Mucosa of stomach (tissue), 1 donor: ENCODE measurements at regions not wholly inside any gene's neighbourhood (a gene's known extent, or its start where the extent isn't known, plus 50 kb on each side); places are given as distances from the start of the nearest gene placed in this dataset.

Experiments used
- H3K27me3 ChIP-seq: one replicate; pipeline ENCODE4 v1.7.0; 2013; ENCODE audit warnings: mild to moderate bottlenecking, low read length; ENCODE audit not compliant: control insufficient read depth, insufficient read depth
- H3K36me3 ChIP-seq: one replicate; pipeline ENCODE4 v1.7.0; 2013; ENCODE audit warnings: low read length; ENCODE audit not compliant: control insufficient read depth, insufficient read depth
- H3K4me1 ChIP-seq: one replicate; pipeline ENCODE4 v1.7.0; 2013; ENCODE audit warnings: mild to moderate bottlenecking, low read length; ENCODE audit not compliant: control insufficient read depth, insufficient read depth
- H3K4me3 ChIP-seq: one replicate; pipeline ENCODE4 v1.7.0; 2013; ENCODE audit warnings: low read length
- H3K9ac ChIP-seq: one replicate; pipeline ENCODE4 v1.7.0; 2013; ENCODE audit warnings: mild to moderate bottlenecking, low read length, moderate library complexity
- H3K9me3 ChIP-seq: one replicate; pipeline ENCODE4 v1.7.0; 2013; ENCODE audit warnings: mild to moderate bottlenecking, low read length, moderate library complexity; ENCODE audit not compliant: control insufficient read depth
- donor health status: Pancreatic carcinoma.

- H3K9ac ChIP-seq = no peak overlapping the region
- no peaks in the 10 kb centered on the region for H3K27me3 ChIP-seq
- peaks cover 2% of the 10 kb centered on the region for H3K4me1 ChIP-seq
- no peaks in the 10 kb centered on the region for H3K9me3 ChIP-seq
- no peaks in the 10 kb centered on the region for H3K36me3 ChIP-seq
- H3K4me3 ChIP-seq = no peak overlapping the region
Measured at GRCh38 chr7:131066635-131067034, 261.0 kb upstream of the MKLN1 start.

- Histone ChIP-seq H3K9ac (no peak overlapping the region), H3K4me1 (no peaks in the 10 kb centered on the region), H3K36me3 (no peaks in the 10 kb centered on the region), H3K27me3 (no peaks in the 10 kb centered on the region), H3K4me3 (no peak overlapping the region), H3K9me3 (no peaks in the 10 kb centered on the region)
Measured at GRCh38 chr7:131067220-131067619, 260.5 kb upstream of the MKLN1 start.

- no peaks in the 10 kb centered on the region for H3K4me1 ChIP-seq
- no peak overlapping the region for H3K9ac ChIP-seq
- H3K36me3 ChIP-seq = no peaks in the 10 kb centered on the region
- no peaks in the 10 kb centered on the region for H3K9me3 ChIP-seq
- no peak overlapping the region for H3K4me3 ChIP-seq
- no peaks in the 10 kb centered on the region for H3K27me3 ChIP-seq
Measured at GRCh38 chr7:131068604-131069021, 259.1 kb upstream of the MKLN1 start.

DNA sequence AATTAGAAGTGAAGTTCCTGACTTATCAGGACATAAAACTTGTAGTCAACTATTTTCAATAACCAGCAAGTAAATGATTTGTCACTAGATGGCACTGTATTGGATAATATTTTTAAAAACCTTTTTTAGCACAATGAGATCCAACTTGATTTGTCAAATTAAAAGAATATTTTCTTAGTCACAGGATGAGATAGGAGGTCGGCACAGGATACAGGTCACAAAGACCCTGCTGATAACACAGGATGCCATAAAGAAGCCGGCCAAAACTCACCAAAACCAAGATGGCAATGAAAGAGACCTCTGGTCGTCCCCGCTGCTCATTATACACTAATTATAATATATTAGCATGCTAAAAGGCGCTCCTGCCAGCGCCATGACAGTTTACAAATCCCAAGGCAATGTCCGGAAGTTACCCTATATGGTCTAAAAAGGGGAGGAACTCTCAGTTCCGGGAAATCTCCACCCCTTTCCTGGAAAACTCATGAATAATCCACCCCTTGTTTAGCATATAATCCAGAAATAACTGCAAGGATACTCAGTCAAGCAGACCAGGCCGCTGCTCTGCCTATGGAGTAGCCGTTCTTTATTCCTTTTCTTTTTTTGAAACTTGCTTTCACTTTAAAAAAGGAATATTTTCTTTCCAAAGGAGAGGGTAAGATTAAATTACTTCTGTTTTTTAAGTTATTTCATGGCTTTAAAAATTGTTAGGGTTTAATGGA is 255.7 kb upstream of the MKLN1 start:
- no peaks in the 10 kb centered on the region for H3K27me3 ChIP-seq
- H3K4me1 ChIP-seq = no peaks in the 10 kb centered on the region
- H3K4me3 ChIP-seq = no peak overlapping the region
- H3K36me3 ChIP-seq = no peaks in the 10 kb centered on the region
- no peak overlapping the region for H3K9ac ChIP-seq
- no peaks in the 10 kb centered on the region for H3K9me3 ChIP-seq

GRCh38 chr7:131072505-131073091 is 255.1 kb upstream of the MKLN1 start:
- H3K4me3 ChIP-seq = no peak overlapping the region
- H3K36me3 ChIP-seq = no peaks in the 10 kb centered on the region
- H3K27me3 ChIP-seq = no peaks in the 10 kb centered on the region
- H3K9me3 ChIP-seq = no peaks in the 10 kb centered on the region
- H3K4me1 ChIP-seq = peaks cover 5% of the 10 kb centered on the region
- H3K9ac ChIP-seq = no peak overlapping the region

- H3K27me3 ChIP-seq = no peaks in the 10 kb centered on the region
- peaks cover 5% of the 10 kb centered on the region for H3K4me1 ChIP-seq
- no peaks in the 10 kb centered on the region for H3K36me3 ChIP-seq
- H3K9me3 ChIP-seq = no peaks in the 10 kb centered on the region
- no peak overlapping the region for H3K9ac ChIP-seq
- no peak overlapping the region for H3K4me3 ChIP-seq
Measured at GRCh38 chr7:131074043-131074442, 253.6 kb upstream of the MKLN1 start.

DNA sequence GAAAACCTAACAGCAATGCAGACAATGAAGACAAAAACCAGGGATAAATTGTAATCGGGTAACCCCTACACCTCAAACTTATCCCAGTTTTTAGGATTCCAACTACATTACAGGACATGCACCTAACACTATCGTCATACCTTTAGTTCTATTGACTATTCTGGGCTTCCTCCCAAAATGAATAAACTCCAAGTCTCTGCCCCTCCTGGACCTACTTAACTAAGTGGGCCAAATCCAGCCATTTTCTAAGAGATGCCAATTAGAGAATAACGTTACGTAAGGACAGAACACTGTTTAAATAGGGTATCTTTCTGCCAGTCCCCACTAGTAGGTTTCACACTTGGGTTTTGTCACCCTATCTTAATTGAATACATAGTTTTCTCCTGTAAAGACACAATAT is 253.1 kb upstream of the MKLN1 start:
- H3K36me3 ChIP-seq = no peaks in the 10 kb centered on the region
- H3K9ac ChIP-seq = no peak overlapping the region
- no peaks in the 10 kb centered on the region for H3K27me3 ChIP-seq
- H3K4me3 ChIP-seq = no peak overlapping the region
- peaks cover 5% of the 10 kb centered on the region for H3K4me1 ChIP-seq
- no peaks in the 10 kb centered on the region for H3K9me3 ChIP-seq

DNA sequence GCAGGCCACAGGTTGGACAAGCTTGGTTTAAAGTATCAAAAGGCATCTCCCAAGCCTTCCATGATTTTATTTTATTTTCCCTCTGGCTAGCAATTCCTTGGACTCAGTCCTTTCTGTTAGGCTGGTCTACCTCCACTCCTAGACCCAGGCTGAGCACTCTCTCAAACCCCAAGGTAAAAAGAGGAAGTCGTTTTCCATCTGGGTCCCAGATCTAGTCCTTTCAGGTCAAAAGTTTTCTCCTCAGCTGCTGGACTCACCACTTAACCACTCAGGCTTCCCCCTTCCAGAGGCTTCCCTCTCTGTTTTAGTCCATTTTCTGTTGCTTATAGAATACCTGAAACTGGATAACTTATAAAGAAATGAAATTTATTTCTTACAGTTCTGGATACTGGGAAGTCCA is 252.3 kb upstream of the MKLN1 start:
- H3K9ac ChIP-seq = no peak overlapping the region
- no peak overlapping the region for H3K4me3 ChIP-seq
- H3K9me3 ChIP-seq = no peaks in the 10 kb centered on the region
- H3K27me3 ChIP-seq = no peaks in the 10 kb centered on the region
- no peaks in the 10 kb centered on the region for H3K36me3 ChIP-seq
- peaks cover 5% of the 10 kb centered on the region for H3K4me1 ChIP-seq

- Histone ChIP-seq H3K36me3 (no peaks in the 10 kb centered on the region), H3K27me3 (no peaks in the 10 kb centered on the region), H3K4me3 (no peak overlapping the region), H3K9me3 (no peaks in the 10 kb centered on the region), H3K4me1 (peaks cover 5% of the 10 kb centered on the region), H3K9ac (no peak overlapping the region)
Measured at GRCh38 chr7:131076032-131076431, 251.6 kb upstream of the MKLN1 start.

- Histone ChIP-seq H3K9ac (no peak overlapping the region), H3K9me3 (no peaks in the 10 kb centered on the region), H3K36me3 (no peaks in the 10 kb centered on the region), H3K27me3 (no peaks in the 10 kb centered on the region), H3K4me1 (peaks cover 5% of the 10 kb centered on the region), H3K4me3 (no peak overlapping the region)
Measured at GRCh38 chr7:131076711-131077181, 250.9 kb upstream of the MKLN1 start.

DNA sequence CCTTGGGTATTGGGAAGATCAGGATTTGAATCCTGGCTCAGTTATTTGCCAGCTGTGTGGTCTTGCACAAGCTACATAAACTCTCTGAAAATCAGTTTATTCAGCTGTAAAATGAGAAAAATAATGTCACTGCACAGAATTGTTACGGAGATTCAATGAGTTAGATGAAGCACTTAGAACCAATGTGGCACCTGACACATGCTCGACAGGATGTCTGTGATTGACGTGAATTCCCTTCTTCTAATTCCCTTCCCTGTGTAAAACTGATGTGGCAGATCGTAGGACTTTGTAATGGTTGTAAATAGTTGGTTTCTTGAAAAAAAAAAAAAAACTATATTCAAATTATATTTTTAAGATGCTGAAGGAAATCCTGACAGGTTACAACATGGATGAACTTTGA is 249.9 kb upstream of the MKLN1 start:
- Histone ChIP-seq H3K9me3 (no peaks in the 10 kb centered on the region), H3K9ac (no peak overlapping the region), H3K27me3 (no peaks in the 10 kb centered on the region), H3K4me1 (peaks cover 5% of the 10 kb centered on the region), H3K4me3 (no peak overlapping the region), H3K36me3 (no peaks in the 10 kb centered on the region)

- Histone ChIP-seq H3K36me3 (no peaks in the 10 kb centered on the region), H3K4me3 (no peak overlapping the region), H3K9ac (no peak overlapping the region), H3K4me1 (peaks cover 5% of the 10 kb centered on the region), H3K9me3 (no peaks in the 10 kb centered on the region), H3K27me3 (no peaks in the 10 kb centered on the region)
Measured at GRCh38 chr7:131080754-131081153, 246.9 kb upstream of the MKLN1 start.
